ENCODE measurements at regions not wholly inside any gene's neighbourhood (a gene's known extent, or its start where the extent isn't known, plus 50 kb on each side); places are given as distances from the start of the nearest gene placed in this dataset.

GRCh38 chr13:62122434-62122833 is 706.8 kb upstream of the PCDH20 start:
- no peak for TF ChIP-seq CTCF (conservative IDR thresholded peaks at IDR 0.05; ENCODE audit: low read depth, low read length)
- TF ChIP-seq MAFK (IDR thresholded peaks at IDR 0.05; ENCODE audit: low read depth, low read length): no peak
- no peak for TF ChIP-seq RAD21 (IDR thresholded peaks at IDR 0.05; ENCODE audit: low read length)
- no peak for TF ChIP-seq SMC3 (IDR thresholded peaks at IDR 0.05; ENCODE audit: low read depth, low read length)
- no peak for TF ChIP-seq CEBPB (IDR thresholded peaks at IDR 0.05; ENCODE audit: low read depth, low read length)
- TF ChIP-seq USF2 (IDR thresholded peaks at IDR 0.05; ENCODE audit: low read depth, low read length): no peak
- no peak for TF ChIP-seq POLR2A (IDR thresholded peaks at IDR 0.05; ENCODE audit: low read depth, low read length)
- TF ChIP-seq CHD1 (IDR thresholded peaks at IDR 0.05; ENCODE audit: low read depth, low read length): no peak
- TF ChIP-seq RCOR1 (IDR thresholded peaks at IDR 0.05; ENCODE audit: insufficient replicate concordance, low read length): no peak
- no peak for TF ChIP-seq RFX5 (IDR thresholded peaks at IDR 0.05; ENCODE audit: low read depth, low read length)
- TF ChIP-seq MAZ (IDR thresholded peaks at IDR 0.05; ENCODE audit: borderline replicate concordance, low read depth, low read length): no peak
- TF ChIP-seq NFE2L2 (IDR thresholded peaks at IDR 0.05; ENCODE audit: low read depth, low read length): no peak
- TF ChIP-seq FOS (IDR thresholded peaks at IDR 0.05; ENCODE audit: low read depth, low read length): no peak
